GM18861 (cell line): ENCODE measurements at regions not wholly inside any gene's neighbourhood (a gene's known extent, or its start where the extent isn't known, plus 50 kb on each side); places are given as distances from the start of the nearest gene placed in this dataset.
"Not testable (repeated sequence)": the region's sequence is repeated elsewhere in the genome, so short reads cannot be mapped to it uniquely, and the experiment has no call there.

Source experiments
- ATAC-seq: cut with Tn5 transposase; IDR thresholded peaks from one replicate; pipeline ENCODE4 v1.9.1; 2021; ENCODE audit not compliant: unreplicated experiment

DNA sequence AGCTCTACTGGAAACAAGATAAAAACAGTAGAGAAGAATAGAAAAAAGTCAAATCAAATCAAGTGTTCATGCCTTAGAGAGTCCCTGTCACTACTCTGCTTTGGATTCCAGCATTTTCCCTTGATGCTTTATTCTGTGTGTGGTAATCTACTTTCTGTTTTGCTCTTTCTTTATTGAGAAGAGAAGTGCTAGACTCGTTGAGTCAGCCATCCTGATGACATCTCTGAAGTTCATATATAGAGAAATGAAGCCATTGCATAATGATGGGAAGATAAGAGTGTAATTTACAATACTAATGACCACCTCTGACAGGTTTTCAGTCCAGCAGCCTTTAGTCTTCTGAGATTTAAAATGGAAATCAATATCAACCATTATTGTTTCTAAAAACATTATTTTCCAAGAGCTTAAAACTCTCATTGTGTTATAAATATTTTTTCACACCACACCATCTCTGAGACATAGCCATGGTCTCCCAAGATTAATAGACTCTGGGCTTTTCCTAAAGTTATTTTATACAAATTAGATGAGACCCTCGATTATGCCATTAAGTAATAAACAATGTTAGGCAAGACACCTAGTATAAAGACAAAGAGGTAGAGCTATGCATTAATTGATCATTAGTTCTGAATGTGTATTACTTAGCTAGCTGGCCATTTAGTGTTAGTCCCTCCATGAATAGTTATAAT is 679.0 kb upstream of the ACVR2A start:
- ATAC-seq, result no peak

DNA sequence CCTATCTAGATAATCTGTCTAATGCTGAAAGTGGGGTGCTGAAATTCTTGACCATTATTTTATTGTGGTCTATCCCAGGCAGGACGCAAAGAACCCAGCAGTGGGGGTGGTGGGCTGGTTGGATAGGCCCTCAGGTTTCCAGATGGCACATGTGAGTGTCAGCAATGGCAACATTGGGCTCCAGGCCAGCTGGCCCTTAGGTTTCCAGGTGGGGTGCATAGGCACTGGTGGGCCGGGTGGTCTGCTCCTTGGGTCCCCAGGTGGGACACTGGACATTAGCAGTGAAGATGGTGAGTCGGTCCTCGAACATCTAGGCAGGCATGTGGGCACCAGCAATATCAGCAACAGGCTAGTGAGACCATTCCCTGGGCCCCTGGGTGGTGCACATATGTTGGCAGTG is 680.3 kb upstream of the ACVR2A start:
- no peak for ATAC-seq

DNA sequence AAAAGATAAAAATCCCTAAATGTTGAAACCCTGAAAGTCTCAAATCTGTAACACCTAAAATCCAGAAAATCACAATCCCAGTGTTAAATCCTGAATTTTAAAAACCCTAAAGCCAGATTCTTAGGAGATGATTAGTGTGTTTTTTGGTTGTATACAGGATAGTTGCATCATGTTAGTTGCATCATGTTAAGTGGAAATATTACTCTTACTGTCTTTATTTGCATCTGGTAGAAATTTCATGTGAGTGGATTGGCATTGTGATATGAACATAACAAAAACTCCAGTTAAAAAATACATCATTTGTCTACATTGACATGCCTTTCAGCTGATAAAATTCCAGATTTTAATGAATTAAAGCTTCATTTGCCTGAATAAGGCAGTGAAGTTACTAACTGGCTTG is 683.1 kb upstream of the ACVR2A start:
- no peak for ATAC-seq

DNA sequence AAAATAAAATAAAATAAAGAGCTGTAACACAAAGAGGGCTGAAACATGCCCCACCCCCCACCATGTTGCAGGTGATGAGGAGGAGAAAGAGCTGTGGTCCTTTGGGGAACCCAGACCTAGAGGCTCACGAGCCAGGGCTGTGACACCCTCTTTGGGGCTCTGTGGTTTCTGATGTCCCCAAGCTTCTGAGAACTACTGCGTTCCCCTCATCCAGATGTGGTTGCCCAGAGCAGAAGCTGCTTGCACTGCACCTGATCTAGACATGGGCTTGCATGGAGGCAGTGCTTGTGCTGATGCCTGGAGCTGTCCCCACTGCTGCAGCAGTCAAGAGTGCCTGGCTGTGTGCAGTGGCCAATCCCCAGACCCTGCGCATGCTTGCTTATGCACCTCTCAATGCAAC is 687.9 kb upstream of the ACVR2A start:
- no peak for ATAC-seq

DNA sequence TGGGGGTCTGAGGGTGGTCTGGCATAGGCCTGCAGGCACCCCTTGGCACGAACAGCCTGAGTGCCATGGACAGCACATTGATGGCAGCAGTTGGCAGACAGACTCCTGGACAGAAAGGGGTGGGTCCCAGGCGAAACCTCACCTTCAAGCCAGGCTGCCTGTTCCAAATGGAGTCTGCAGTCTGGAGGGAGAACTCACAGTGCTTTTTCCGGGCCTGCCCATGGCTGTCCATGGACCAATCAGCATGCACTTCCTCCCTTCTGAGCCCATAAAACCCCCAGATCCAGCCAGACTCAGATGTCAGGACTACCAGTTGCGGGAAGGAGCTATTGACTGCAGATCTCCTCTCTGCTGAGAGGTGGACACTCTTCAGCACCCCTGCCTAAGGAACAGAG is 694.6 kb upstream of the ACVR2A start:
- ATAC-seq, result no peak

DNA sequence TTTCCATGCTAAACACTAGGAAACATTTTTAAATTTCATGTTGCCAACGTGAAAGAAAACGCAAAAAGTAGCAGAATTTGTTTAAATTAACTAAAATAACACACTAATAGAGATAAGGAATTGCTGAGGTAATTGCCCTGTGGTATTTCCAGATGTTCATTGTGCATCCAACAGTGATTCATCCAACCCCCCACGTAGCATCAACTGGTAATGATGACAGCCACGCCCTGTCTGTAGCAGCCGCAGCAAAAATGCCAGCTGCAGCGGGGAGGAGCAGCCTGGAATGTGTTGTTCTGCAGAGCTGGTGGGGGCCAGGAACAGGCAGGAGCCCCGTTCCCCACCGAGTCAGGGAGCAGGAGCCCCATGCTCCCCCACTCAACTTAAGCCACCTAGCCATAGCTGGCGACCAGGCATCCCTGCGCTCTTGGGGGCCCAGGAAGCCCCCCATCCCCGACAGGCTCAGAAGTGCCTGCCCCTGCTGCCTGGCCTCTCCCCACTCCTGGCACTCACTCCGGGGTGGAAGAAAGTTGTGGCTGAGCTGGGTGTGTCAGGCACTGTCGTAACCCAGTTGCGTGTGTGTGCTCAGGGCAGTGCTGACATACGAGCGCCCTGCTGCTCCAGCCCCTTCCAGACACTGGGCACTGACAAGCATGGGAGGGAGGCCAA is 695.1 kb upstream of the ACVR2A start:
- no peak for ATAC-seq

DNA sequence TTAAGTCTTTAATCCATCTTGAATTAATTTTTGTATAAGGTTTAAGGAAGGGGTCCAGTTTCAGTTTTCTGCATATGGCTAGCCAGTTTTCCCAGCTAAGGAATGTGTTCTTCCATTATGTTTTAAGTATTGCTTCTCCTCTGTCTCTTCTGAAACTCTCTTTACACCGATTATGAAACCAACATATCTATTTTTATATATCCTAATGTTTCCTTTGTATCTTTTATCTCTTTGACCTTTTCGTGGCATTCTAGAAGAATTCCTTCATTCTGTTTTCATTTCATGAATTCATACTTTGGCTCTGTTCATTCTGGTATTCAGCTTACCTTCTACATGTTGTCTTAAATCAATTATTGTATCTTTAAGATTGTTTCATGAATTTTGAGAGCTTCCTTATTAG is 697.0 kb upstream of the ACVR2A start:
- ATAC-seq, result no peak

DNA sequence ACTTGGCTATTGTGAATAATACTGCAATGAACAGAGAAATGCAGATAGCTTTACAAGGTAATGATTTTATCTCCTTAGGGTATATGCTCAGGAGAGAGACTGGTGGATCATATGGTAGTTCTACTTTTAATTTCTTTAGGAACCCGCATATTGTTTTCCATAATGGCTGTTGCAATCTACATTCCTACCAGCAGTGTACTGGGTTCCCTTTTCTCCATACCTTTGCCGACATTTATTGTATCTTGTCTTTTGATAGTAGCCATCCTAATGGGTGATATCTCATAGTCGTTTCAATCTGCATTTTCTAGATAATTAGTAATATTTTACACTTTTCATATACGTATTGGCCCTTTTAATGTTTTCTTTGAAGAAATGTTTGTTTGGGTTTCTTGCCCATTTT is 702.9 kb upstream of the ACVR2A start:
- ATAC-seq, result no peak

DNA sequence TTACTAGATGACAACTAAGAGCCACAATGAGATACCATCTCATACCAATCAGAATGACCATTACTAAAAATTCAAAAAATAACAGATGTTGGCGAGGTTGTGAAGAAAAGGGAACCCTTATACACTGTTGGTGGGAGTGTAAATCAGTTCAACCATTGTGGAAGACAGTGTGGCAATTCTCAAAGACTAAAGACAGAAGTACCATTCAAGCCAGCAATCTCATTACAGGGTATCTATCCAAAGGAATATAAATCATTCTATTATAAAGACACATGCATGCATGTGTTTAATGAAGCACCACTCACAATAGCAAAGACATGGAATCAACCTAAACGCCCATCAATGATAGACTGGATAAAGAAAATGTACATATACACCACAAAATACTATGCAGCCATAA is 705.1 kb upstream of the ACVR2A start:
- ATAC-seq, result not testable (repeated sequence)

DNA sequence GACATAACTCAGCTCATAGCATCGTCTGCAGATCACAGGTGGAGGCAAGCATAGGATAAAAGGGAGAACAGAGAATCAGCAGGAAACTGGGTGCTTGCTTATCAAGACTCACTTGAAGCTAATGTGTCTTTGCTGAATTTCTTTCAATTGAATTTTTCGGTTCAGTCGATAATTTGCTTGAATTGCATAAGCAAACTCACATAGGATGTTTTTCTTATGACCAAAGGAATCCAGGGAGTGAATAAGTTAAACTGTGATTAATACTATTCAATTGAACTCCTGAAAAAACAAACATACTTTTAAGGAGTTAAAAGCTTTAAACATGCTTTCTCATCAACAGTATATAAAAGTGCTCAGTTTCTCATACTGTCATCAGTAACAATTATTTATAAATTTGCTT is 707.1 kb upstream of the ACVR2A start:
- no peak for ATAC-seq

DNA sequence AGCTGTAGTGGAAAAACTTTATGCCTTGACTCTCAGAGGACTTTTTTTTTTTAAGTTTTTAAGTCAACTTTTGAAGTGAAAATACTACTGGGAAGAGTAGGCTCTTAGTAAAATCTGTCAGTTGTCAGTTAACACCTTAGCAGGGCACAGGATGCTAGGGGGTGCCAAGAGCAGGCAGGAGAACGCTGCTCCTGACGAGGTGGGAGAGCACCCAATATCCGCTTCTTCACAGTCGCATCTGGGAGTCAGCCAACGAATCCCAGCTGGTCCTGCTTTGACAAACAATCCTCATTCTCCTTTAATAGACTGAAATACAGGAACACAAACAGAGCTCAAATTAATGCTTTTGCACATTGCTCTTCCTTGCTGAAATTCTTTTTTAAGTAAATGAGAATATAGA is 709.5 kb upstream of the ACVR2A start:
- ATAC-seq, result no peak

DNA sequence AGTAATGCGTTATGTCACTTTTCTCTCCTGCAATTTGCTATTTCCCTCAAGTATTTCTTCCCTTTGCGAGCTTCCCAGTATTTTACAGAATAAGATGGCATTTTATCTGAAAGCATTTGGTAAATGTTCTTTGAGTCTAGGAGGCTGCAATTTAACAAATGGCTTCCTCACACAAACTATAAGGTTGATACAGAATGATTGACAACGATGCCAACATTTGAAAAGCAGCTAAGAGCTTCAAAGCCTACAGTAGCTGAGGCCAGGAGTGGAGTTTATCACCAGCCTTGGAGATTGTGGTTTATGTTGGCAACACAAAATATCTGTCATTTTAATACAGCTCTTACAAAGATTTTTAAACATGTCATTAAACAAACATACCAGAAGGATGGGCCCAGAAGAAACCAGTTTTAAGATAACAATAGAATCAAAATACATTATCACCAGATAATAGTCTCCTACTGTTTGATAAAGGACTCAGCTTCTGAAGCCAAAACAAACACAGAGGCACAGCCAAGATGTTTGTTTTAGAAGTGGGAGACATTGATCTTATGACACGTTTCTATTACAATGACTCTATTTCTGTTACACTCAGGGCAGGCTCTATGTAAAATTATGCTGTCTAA is 711.4 kb upstream of the ACVR2A start:
- ATAC-seq, result no peak

DNA sequence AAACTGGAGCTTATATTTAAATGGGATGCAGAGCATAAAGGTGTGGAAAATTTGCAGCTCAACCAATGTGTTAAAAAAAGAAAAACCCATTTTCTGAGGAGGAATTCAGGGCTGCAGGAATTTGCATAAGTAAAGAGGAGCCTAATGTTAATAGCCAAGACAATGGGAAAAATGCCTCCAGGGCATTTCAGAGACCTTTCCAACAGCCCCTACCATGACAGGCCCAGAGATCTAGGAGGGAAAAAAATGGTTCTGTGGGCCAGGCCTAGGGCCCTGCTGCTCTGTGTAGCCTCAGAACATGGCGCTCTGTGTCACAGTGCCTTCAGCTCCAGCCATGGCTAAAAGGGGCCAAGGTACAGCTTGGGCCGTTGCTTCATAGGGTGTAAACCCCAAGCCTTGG is 719.7 kb upstream of the ACVR2A start:
- ATAC-seq, result no peak

DNA sequence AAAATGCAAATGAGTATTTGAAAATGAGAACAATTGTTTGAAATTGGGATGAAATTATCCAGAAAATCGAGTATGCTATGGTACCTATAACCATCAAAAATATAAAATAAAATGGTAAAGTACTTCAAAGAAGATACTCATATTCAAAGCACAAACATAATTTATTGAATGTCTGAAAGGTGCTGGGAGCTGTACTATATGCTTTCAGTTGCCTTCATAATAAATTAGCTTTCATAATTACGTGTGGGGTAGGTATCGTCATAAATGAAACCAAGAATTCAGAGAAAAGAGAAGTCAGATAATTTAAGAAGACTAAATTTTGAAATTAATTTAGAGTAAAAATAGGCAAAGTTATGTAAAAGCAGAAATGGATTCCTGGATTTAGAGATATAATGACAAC is 721.9 kb upstream of the ACVR2A start:
- ATAC-seq, result no peak

DNA sequence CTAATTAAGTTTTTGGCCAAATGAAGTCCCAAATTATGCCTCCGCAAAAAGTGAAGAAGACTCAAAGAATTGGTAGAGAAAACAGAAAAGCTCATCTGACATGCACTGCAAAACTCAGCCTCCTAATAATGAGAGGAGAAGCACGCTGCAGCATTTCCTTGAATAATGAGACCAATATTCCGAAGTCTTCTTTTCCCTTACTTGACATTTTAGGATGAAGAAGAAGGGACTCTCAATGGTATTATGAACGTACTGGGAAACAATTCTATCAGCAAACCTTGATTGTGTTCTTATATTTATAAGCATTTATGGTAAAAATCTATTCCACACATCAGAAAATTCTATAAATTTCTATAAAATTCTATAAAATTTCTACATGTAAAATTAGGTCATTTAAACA is 733.9 kb upstream of the ACVR2A start:
- ATAC-seq, result no peak

DNA sequence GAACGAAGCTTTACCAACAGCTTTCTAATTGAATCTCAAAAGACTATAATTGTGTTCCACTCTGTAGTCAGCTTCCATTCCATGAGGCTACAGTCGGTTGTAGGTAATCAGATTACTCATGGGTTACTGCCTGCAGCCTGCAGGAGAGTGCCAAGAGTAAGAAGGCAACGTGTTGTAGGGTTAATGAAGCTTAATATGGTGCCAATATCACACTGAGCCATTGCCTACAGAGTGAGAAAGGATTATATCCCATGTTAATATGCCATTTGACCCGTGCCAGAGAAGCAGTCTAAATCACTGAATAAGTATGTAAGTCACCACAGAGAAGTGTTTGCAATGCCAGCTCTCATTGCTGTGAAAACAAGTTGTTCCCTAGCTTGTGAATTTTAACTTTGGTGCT is 734.5 kb upstream of the ACVR2A start:
- ATAC-seq, result no peak

DNA sequence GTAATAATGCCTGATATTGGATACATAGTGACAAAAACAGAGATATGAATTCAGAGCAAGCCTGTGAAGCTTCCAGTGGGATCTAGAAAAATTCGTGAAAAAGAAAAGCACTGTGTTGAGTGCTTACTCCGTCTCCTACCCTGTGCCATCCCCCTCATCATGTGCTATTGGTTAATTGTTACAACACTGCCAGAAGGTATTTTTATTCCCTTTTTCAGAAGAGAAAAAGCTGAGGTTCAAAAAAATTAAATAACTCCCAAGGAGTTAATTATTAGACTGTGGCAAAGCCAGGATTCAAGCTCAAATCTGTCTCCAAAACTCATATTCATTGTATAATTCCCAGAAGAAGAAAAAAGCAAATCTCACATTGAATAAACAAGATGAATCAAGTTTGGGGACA is 735.5 kb upstream of the ACVR2A start:
- no peak for ATAC-seq

DNA sequence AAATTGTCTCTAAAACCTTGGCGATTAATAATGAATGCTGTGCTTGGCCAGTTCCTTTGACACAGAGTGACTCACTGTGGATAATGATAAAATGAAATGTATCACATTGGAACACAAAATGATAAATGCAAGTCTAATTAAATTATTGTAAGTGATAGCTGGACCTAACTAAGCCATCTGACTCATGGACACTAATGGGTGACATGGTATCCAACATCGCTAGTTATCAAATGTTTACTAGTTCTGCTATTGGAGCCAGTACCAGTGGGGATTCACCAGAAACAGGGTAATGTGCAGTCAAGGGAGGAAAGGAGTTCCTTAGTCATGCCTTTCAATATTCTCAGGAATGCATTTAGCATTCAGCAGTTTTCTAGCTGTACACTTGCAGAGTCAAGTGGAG is 736.3 kb upstream of the ACVR2A start:
- ATAC-seq, result no peak

DNA sequence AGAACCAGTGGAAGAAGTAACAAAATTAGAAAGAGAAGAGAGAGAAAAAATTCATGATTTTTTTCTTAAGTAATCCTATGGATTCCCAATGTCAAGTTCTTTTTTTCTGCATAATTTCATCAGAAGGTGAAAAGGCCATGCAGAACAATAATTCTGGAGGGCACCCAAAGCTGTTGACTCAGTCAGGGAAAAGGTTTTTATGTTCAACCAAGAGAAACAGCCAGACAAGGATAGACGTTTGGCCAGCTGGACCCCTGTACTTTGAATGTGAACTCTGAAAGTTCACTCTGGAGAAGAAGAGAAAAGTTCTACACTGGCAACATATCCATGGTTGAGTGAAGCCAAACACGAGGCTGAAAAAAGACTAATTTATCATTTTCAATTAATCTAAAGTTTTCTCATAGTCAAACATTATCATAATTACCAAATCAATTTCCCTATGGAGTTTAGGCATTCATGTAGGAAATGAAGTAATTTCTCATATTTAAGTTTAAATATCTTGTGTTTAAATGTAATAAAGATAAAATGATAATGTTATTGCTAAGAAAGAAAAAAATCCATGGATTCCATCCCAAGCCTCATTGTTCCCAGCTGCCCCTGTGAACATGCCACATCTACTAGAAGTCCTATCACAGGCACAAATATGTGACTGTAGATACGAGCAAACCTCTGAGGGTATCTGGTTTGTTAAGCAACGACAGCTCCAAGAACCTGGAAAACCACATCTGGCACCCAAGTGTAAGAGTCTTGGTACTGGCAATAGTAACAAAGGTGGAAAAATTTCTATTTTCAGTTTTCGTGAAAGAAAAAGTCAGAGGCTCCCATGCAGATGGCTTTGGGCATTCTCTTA is 742.7 kb upstream of the ACVR2A start:
- no peak for ATAC-seq

DNA sequence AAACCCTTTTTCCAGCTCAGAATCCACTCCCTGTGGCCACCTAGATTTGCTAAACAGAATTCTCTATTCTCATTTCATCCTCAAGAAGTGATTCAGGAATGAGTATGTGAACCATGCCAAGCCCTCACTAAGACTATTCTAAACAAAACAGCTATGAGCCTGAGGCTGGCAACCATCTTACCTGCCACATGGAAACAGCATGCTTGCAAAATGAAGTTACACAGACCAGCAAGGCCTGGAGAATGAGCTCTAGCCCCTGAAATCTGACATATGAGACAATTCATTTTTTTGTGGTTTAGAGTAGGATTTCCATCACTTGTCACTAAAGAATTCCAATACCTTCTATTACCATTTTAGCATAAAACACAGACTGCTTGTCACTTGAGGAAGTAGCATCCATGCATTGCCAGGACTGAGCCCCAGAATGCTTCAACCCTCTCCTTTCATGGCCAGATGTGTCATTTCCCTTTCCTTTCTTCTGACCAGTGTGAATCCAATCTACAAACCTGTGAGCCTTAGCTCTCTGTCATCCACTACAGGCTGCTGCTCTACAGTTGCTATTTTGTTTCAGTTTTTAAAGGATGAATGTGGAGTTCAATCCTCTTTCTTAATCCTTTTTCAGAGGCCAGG is 744.3 kb upstream of the ACVR2A start:
- no peak for ATAC-seq

DNA sequence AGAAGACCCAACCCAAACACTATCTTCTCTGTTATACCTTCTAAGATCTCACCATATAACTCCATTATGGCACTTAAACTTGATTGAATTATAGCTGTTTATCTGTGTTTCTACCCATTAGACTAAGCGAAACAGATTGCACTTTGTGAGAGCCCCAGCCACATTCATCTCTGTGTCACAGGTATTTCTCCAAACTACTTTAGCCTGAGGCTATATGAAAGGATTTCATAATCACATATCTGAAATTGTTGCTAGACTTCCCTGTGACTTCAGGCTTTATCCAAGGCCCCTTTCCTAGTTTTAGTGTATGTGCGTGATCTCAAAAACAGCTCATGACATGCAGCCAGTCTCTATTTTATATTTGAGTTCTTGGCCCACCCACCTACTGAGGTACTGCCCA is 745.0 kb upstream of the ACVR2A start:
- no peak for ATAC-seq
